ENCODE measurements at regions not wholly inside any gene's neighbourhood (a gene's known extent, or its start where the extent isn't known, plus 50 kb on each side); places are given as distances from the start of the nearest gene placed in this dataset.

- TF ChIP-seq CTCF (IDR thresholded peaks at IDR 0.05) (no peak), POLR2AphosphoS5 (IDR thresholded peaks at IDR 0.05) (no peak)
These were observed 184.4 kb upstream of the ALG10B start for GRCh38 chr12:38132139-38132538.

All from gastroesophageal sphincter (tissue), 3 donors.